ENCODE measurements at regions not wholly inside any gene's neighbourhood (a gene's known extent, or its start where the extent isn't known, plus 50 kb on each side); places are given as distances from the start of the nearest gene placed in this dataset.

GRCh38 chr1:73343947-73344346 is 854.0 kb downstream of the LRRIQ3 start:
- H3K27ac ChIP-seq, result no peak overlapping the region
- no peak for TF ChIP-seq ZFX (IDR thresholded peaks at IDR 0.05; ENCODE audit: borderline replicate concordance)
- TF ChIP-seq CTCF (IDR thresholded peaks at IDR 0.05), result no peak

DNA sequence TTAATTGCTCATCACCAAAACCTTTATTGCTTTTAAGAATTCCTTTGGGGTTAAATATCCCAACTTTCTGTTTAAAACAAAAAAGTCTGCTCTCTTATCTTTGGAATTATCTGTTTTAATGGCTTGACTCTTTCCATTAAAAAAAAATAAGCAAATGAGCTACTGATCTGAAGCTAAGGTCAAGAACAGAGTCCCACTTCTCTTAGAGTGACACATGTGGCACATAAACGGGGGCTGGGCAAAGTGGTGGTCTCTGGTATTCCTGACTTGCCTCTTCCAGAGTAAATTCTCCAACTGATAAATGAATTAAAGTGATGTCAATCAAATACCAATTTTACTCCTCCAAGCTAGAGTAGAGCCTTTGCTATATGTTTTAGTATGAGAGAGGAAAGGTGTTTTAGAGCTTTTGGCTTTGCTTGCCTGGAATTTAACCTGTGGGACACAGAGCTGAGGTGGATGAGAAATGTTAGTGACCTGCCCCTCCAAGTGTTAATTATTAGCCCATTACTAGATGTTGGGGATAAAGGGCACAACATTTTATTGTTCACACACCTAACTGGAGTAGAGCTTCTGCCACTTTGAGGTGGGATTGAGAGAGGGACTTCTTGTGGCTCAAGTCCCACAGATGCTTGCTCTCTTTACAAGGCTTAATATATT is 864.0 kb downstream of the LRRIQ3 start:
- TF ChIP-seq ZFX (IDR thresholded peaks at IDR 0.05; ENCODE audit: borderline replicate concordance) (no peak), CTCF (IDR thresholded peaks at IDR 0.05) (no peak)
- no peak overlapping the region for H3K27ac ChIP-seq

DNA sequence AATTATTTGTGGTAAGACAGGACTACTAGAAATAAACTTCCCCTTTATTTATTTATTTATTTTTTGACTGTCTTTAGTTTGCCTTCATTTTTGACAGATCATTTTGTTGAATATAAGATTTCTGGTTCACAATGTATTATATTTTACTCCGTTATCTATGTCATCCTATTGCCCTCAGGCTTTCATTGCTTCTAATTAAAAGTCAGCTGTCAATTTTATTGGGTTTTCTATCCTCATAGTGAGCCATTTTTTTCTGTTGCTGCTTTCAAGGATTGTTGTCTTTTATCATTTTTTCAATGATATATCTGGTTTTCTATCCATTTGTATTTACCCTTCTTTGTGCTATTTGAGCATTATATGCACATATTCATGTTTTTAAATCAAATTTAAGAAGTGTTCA is 866.2 kb downstream of the LRRIQ3 start:
- no peak overlapping the region for H3K27ac ChIP-seq
- TF ChIP-seq ZFX (IDR thresholded peaks at IDR 0.05; ENCODE audit: borderline replicate concordance) (no peak), CTCF (IDR thresholded peaks at IDR 0.05) (no peak)

DNA sequence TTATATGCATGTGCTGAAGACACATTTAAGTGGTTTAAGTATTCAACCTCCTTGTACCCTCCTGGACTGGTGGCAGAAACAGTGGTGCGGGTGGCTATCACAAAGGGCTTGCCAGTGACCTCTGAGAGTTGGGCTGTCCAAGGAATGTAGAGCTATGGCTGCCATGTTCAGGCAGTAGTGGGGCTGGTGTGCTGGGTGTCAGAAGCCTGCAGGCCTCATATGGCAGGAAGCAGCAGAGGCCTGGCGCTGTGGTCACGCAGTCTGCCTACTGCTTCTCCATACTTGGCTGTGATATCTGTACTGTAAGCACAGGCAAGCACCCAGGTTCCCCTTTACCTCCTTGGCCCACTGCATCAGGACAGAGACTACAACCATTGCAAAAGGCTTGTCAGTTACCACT is 870.0 kb downstream of the LRRIQ3 start:
- no peak for TF ChIP-seq CTCF (IDR thresholded peaks at IDR 0.05)
- no peak for TF ChIP-seq ZFX (IDR thresholded peaks at IDR 0.05; ENCODE audit: borderline replicate concordance)
- no peak overlapping the region for H3K27ac ChIP-seq

DNA sequence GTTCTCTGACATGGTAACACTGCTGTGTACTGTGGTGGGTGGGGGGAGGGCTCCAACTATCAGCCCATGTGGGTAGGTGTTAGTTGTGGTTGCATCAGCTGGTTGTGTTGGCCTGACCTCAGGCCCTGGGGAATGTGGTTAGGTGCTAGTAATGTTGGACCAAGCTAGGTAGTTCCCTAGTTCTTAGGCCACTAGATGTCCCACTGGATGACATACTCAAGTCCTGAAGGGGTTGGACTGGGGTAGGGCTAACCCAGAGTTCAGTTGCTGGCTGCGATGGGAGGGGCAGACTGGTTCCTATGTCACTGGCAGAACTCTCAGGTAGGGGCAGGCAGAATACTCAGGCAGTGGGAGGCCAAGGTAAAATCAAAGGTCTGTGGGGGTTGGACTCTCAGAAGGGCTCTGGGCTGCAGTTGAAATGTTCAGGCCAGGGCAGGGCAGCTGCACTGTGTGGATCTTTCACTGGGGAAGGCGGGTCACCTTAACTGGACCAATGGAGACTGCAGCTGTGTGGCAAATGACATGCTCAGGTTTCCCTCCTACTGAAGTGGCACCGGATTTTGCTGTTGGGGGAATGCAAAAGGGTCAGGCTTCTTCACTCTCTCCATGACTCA is 870.7 kb downstream of the LRRIQ3 start:
- no peak overlapping the region for H3K27ac ChIP-seq
- TF ChIP-seq CTCF (IDR thresholded peaks at IDR 0.05) (no peak), ZFX (IDR thresholded peaks at IDR 0.05; ENCODE audit: borderline replicate concordance) (no peak)

DNA sequence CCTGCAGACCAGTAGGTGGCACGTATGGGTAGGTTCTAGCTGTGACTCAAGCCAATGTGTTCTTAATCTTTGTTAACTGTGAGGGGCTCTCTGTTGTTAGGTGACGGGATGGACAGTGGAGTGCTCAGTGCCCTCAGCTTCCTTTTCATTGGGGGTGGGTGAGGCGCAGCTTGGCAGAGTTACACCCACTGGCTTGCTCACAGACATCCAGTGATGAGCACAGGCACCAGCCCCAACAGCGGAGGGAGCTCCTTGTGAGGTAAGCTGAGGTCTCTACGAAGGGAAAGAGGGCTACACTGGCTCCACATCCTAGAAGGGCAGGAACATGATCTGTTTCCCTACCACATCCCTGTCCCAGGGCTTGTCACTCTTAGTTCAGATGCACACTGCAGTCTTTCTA is 871.3 kb downstream of the LRRIQ3 start:
- TF ChIP-seq ZFX (IDR thresholded peaks at IDR 0.05; ENCODE audit: borderline replicate concordance) (no peak), CTCF (IDR thresholded peaks at IDR 0.05) (no peak)
- H3K27ac ChIP-seq, result no peak overlapping the region

GRCh38 chr1:73310797-73311381 is 887.1 kb downstream of the LRRIQ3 start:
- H3K27ac ChIP-seq, result no peak overlapping the region
- no peak for TF ChIP-seq ZFX (IDR thresholded peaks at IDR 0.05; ENCODE audit: borderline replicate concordance)
- no peak for TF ChIP-seq CTCF (IDR thresholded peaks at IDR 0.05)

All from 22Rv1 (cell line).